H1 (cell line): ENCODE measurements at regions not wholly inside any gene's neighbourhood (a gene's known extent, or its start where the extent isn't known, plus 50 kb on each side); places are given as distances from the start of the nearest gene placed in this dataset.

Source experiments
- ATF2 ChIP-seq: IDR thresholded peaks from 2 replicates; pipeline ENCODE4 v1.6.1; 2012; ENCODE audit warnings: low read length, inconsistent platforms
- CEBPB ChIP-seq: IDR thresholded peaks from 2 replicates; pipeline ENCODE4 v1.6.1; 2012; ENCODE audit warnings: low read depth, low read length
- EP300 ChIP-seq, 2 experiments: IDR thresholded peaks; 1 replicate in 1 of 2; 2 replicates in 1 of 2; pipeline ENCODE4 v1.6.1; 2011 to 2012; ENCODE audit warnings: low read depth in 2 of 2, low read length in 2 of 2, mild to moderate bottlenecking in 2 of 2, borderline replicate concordance in 1 of 2, inconsistent platforms in 1 of 2, moderate library complexity in 1 of 2
- EZH2 ChIP-seq: fragments of 200-600 bp; sonication (generic); IDR thresholded peaks from 2 replicates; pipeline ENCODE4 v1.7.1; 2012; ENCODE audit warnings: low read depth, mild to moderate bottlenecking, moderate library complexity, low read length, inconsistent platforms; ENCODE audit not compliant: severe bottlenecking
- HDAC2 ChIP-seq, 2 experiments: fragments of 300-600 bp in 1 of 2; sonication (generic) in 1 of 2; IDR thresholded peaks; 2 replicates each; pipeline ENCODE4 v1.6.1; 2011 to 2012; ENCODE audit warnings: low read depth in 2 of 2, low read length in 2 of 2, mild to moderate bottlenecking in 2 of 2, moderate library complexity in 2 of 2, borderline replicate concordance in 1 of 2, inconsistent platforms in 1 of 2
- MAFK ChIP-seq: IDR thresholded peaks from 2 replicates; pipeline ENCODE4 v1.6.1; 2012; ENCODE audit warnings: low read depth, mild to moderate bottlenecking, improper control_type of control experiment, low read length
- PHF8 ChIP-seq: fragments of 200-600 bp; sonication (generic); conservative IDR thresholded peaks from 2 replicates; pipeline ENCODE4 v1.7.1; 2012; ENCODE audit warnings: low read depth, mild to moderate bottlenecking, inconsistent platforms, low read length, moderate library complexity
- POLR2A ChIP-seq, 2 experiments: IDR thresholded peaks; 1 replicate in 1 of 2; 2 replicates in 1 of 2; pipeline ENCODE4 v1.6.1; 2011; ENCODE audit warnings: low read depth in 2 of 2, low read length in 2 of 2, mild to moderate bottlenecking in 2 of 2; ENCODE audit errors: control extremely low read depth in 1 of 2
- RFX5 ChIP-seq: IDR thresholded peaks from 2 replicates; pipeline ENCODE4 v1.6.1; 2011; ENCODE audit warnings: low read depth, low read length, improper control_type of control experiment, borderline replicate concordance
- SIN3A ChIP-seq, 2 experiments: IDR thresholded peaks in 1 of 2; conservative IDR thresholded peaks in 1 of 2; 2 replicates each; pipeline ENCODE4 v1.6.1; 2011 to 2012; ENCODE audit warnings: low read length in 2 of 2, improper control_type of control experiment in 1 of 2, low read depth in 1 of 2, mild to moderate bottlenecking in 1 of 2
- SP1 ChIP-seq: IDR thresholded peaks from 2 replicates; pipeline ENCODE4 v1.6.1; 2011; ENCODE audit warnings: low read depth, low read length
- ZNF274 ChIP-seq: IDR thresholded peaks from 2 replicates; pipeline ENCODE4 v1.7.0; 2012; ENCODE audit warnings: low read length, borderline replicate concordance; ENCODE audit errors: extremely low read depth
- TF ChIP-seq, protein P1 (sequence below), 3 experiments: IDR thresholded peaks; 1 replicate in 2 of 3; 2 replicates in 1 of 3; pipeline versions ENCODE4 v1.5.1 to v1.6.1; 2011; ENCODE audit warnings: low read length in 3 of 3, mild to moderate bottlenecking in 3 of 3, inconsistent platforms in 2 of 3, low read depth in 1 of 3, moderate library complexity in 1 of 3; ENCODE audit not compliant: insufficient read depth in 1 of 3; ENCODE audit errors: control extremely low read depth in 1 of 3

GRCh38 chr2:107607054-107607453 lies 219.6 kb upstream of the RGPD4 start:
- TF ChIP-seq MAFK (no peak), ZNF274 (no peak), EZH2 (no peak), HDAC2 (IDR thresholded peaks at IDR 0.05; ENCODE audit: borderline replicate concordance in 1 of 2, low read depth in 2 of 2, low read length in 2 of 2) (no peak), ATF2 (no peak), RFX5 (no peak), SP1 (no peak), SIN3A (conservative IDR thresholded peaks at IDR 0.05 in 1 of 2, IDR thresholded peaks at IDR 0.05 in 1 of 2; ENCODE audit: low read depth in 1 of 2, low read length in 2 of 2) (no peak), PHF8 (no peak), EP300 (IDR thresholded peaks at IDR 0.05; ENCODE audit: borderline replicate concordance in 1 of 2, low read depth in 2 of 2, low read length in 2 of 2) (no peak), POLR2A (IDR thresholded peaks at IDR 0.05; ENCODE audit: control extremely low read depth in 1 of 2, low read depth in 2 of 2, low read length in 2 of 2) (no peak), CEBPB (no peak)
- TF ChIP-seq, protein P1, sequence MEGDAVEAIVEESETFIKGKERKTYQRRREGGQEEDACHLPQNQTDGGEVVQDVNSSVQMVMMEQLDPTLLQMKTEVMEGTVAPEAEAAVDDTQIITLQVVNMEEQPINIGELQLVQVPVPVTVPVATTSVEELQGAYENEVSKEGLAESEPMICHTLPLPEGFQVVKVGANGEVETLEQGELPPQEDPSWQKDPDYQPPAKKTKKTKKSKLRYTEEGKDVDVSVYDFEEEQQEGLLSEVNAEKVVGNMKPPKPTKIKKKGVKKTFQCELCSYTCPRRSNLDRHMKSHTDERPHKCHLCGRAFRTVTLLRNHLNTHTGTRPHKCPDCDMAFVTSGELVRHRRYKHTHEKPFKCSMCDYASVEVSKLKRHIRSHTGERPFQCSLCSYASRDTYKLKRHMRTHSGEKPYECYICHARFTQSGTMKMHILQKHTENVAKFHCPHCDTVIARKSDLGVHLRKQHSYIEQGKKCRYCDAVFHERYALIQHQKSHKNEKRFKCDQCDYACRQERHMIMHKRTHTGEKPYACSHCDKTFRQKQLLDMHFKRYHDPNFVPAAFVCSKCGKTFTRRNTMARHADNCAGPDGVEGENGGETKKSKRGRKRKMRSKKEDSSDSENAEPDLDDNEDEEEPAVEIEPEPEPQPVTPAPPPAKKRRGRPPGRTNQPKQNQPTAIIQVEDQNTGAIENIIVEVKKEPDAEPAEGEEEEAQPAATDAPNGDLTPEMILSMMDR (IDR thresholded peaks at IDR 0.05; ENCODE audit: control extremely low read depth in 1 of 3, insufficient read depth in 1 of 3, low read depth in 1 of 3, low read length in 3 of 3), result no peak
